ENCODE measurements at regions not wholly inside any gene's neighbourhood (a gene's known extent, or its start where the extent isn't known, plus 50 kb on each side); places are given as distances from the start of the nearest gene placed in this dataset.

DNA sequence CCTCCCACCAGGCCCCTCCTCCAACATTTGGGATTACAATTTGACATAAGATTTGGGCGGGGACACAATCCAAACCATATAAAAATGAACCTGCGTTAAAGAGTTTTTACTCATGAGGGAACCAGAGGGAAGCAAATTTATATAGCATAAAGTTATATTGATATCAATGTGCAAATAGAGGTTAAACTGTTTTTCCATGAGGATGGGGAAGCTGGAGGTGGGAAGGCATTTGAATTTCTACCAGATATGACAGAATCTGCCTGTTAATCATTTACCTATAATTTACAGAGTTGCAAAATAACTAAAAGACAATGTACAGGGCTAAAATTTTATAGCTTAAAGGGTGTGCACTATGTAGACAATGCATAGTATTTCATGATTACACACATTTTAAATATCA is 322.0 kb upstream of the FKBP1C start:
- Histone ChIP-seq H3K36me3 (ENCODE audit: control insufficient read depth, insufficient read depth, low read length) (no peaks in the 10 kb centered on the region), H3K4me3 (ENCODE audit: low read depth, low read length) (no peak overlapping the region), H3K27me3 (ENCODE audit: control insufficient read depth, insufficient read depth, low read length) (no peaks in the 10 kb centered on the region)
- DNase-seq (ENCODE audit: low read depth) (no peak), FAIRE-seq (no peak)
- TF ChIP-seq, protein P1, sequence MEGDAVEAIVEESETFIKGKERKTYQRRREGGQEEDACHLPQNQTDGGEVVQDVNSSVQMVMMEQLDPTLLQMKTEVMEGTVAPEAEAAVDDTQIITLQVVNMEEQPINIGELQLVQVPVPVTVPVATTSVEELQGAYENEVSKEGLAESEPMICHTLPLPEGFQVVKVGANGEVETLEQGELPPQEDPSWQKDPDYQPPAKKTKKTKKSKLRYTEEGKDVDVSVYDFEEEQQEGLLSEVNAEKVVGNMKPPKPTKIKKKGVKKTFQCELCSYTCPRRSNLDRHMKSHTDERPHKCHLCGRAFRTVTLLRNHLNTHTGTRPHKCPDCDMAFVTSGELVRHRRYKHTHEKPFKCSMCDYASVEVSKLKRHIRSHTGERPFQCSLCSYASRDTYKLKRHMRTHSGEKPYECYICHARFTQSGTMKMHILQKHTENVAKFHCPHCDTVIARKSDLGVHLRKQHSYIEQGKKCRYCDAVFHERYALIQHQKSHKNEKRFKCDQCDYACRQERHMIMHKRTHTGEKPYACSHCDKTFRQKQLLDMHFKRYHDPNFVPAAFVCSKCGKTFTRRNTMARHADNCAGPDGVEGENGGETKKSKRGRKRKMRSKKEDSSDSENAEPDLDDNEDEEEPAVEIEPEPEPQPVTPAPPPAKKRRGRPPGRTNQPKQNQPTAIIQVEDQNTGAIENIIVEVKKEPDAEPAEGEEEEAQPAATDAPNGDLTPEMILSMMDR (IDR thresholded peaks at IDR 0.05; ENCODE audit: insufficient read depth, low read length, severe bottlenecking): no peak

GRCh38 chr6:62891065-62891647 is 320.1 kb upstream of the FKBP1C start:
- DNase-seq (ENCODE audit: low read depth) (peak; percentile 5), FAIRE-seq (no peak)
- Histone ChIP-seq H3K36me3 (ENCODE audit: control insufficient read depth, insufficient read depth, low read length) (no peaks in the 10 kb centered on the region), H3K27me3 (ENCODE audit: control insufficient read depth, insufficient read depth, low read length) (no peaks in the 10 kb centered on the region), H3K4me3 (ENCODE audit: low read depth, low read length) (no peak overlapping the region)
- TF ChIP-seq, protein P1 (IDR thresholded peaks at IDR 0.05; ENCODE audit: insufficient read depth, low read length, severe bottlenecking): no peak

DNA sequence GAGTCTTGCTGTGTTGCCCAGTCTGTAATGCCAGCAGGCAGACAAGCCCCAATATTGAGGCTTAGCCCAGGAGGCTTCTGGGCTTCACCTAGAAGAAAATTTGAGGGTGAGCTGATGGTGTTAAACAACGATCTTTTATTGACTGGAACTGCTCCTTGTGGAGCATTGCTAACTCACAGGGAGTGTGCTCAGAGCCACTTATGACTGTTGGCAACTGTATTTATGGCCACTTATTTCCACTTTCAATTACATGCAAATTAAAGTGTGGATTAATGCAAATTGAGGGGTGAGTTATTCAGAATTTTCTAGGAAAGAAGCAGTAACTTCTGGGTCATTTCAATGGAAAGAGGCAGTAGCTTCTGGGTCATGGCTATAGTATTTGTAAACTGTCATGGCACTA is 317.2 kb upstream of the FKBP1C start:
- H3K27me3 ChIP-seq (ENCODE audit: control insufficient read depth, insufficient read depth, low read length): no peaks in the 10 kb centered on the region
- H3K4me3 ChIP-seq (ENCODE audit: low read depth, low read length): no peak overlapping the region
- TF ChIP-seq, protein P1 (IDR thresholded peaks at IDR 0.05; ENCODE audit: insufficient read depth, low read length, severe bottlenecking): no peak
- DNase-seq (ENCODE audit: low read depth): no peak
- H3K36me3 ChIP-seq (ENCODE audit: control insufficient read depth, insufficient read depth, low read length): no peaks in the 10 kb centered on the region
- FAIRE-seq: no peak

DNA sequence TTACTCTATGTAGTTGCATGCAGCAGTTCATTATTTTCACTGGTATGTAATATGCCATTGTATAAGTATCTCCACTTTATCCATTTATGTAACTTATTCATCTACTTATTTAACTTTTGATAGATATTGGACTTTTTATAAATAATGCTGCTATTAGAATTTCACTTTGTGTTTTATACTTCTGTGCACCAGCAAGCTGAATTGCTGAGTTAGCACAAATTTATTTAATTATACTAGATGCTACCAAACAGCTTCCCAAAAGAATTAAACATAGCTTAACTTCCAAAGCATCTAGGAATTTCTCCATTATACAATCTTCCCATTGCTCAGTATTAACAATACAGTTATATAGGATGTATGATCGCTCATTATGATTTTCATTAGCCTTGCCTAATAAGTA is 308.0 kb upstream of the FKBP1C start:
- TF ChIP-seq, protein P1 (IDR thresholded peaks at IDR 0.05; ENCODE audit: insufficient read depth, low read length, severe bottlenecking): no peak
- DNase-seq (ENCODE audit: low read depth): no peak
- H3K4me3 ChIP-seq (ENCODE audit: low read depth, low read length): no peak overlapping the region
- no peaks in the 10 kb centered on the region for H3K27me3 ChIP-seq (ENCODE audit: control insufficient read depth, insufficient read depth, low read length)
- FAIRE-seq: no peak
- H3K36me3 ChIP-seq (ENCODE audit: control insufficient read depth, insufficient read depth, low read length): no peaks in the 10 kb centered on the region

- Histone ChIP-seq H3K36me3 (ENCODE audit: control insufficient read depth, insufficient read depth, low read length) (no peaks in the 10 kb centered on the region), H3K27me3 (ENCODE audit: control insufficient read depth, insufficient read depth, low read length) (no peaks in the 10 kb centered on the region), H3K4me3 (ENCODE audit: low read depth, low read length) (no peak overlapping the region)
- TF ChIP-seq, protein P1 (IDR thresholded peaks at IDR 0.05; ENCODE audit: insufficient read depth, low read length, severe bottlenecking): no peak
- FAIRE-seq: no peak
- no peak for DNase-seq (ENCODE audit: low read depth)
Measured at GRCh38 chr6:62904687-62905086, 306.6 kb upstream of the FKBP1C start.

- TF ChIP-seq, protein P1 (IDR thresholded peaks at IDR 0.05; ENCODE audit: insufficient read depth, low read length, severe bottlenecking): no peak
- FAIRE-seq (no peak), DNase-seq (ENCODE audit: low read depth) (no peak)
- no peaks in the 10 kb centered on the region for H3K27me3 ChIP-seq (ENCODE audit: control insufficient read depth, insufficient read depth, low read length)
- H3K36me3 ChIP-seq (ENCODE audit: control insufficient read depth, insufficient read depth, low read length): no peaks in the 10 kb centered on the region
- H3K4me3 ChIP-seq (ENCODE audit: low read depth, low read length): no peak overlapping the region
Measured at GRCh38 chr6:62914530-62914929, 296.7 kb upstream of the FKBP1C start.
